Coronary artery (tissue), 2 donors: ENCODE measurements at regions not wholly inside any gene's neighbourhood (a gene's known extent, or its start where the extent isn't known, plus 50 kb on each side); places are given as distances from the start of the nearest gene placed in this dataset.

ENCODE experiments used
- DNase-seq: peaks from one replicate; pipeline ENCODE4 v3.0.0-alpha.2; 2017; ENCODE audit warnings: low spot score
- H3K27ac ChIP-seq, 2 donors: fragments of 200-600 bp; sonication (generic); one replicate each; pipeline ENCODE4 v1.5.1; 2016 to 2019
- H3K4me3 ChIP-seq: fragments of 200-600 bp; sonication (generic); 2 replicates; pipeline ENCODE4 v1.5.1; 2016; ENCODE audit warnings: mild to moderate bottlenecking, moderate library complexity
- TF ChIP-seq, protein P1 (sequence below): fragments of 200-600 bp; sonication (generic); IDR thresholded peaks from one replicate; pipeline ENCODE4 v1.5.1; 2019; ENCODE audit warnings: antibody characterized with exemption

DNA sequence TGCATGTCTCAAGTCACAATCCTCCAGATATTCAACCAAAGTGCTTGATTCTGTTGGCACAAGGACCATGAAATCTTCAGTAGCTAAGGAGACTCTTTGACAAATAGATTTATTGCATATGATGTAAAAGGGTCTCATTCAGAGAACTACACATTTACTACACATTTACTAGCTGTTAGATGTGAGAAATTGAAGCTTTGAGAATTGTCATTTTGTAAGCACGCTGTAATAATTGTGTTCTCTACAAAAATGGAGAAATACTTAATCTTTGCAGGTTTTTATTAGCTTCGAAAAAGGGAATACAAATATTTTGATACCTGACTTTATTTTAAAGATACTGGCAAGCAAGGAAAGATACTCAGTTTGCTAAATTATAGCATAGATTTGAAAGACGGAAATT, 70.2 kb upstream of the CHD2 start:
- TF ChIP-seq, protein P1, sequence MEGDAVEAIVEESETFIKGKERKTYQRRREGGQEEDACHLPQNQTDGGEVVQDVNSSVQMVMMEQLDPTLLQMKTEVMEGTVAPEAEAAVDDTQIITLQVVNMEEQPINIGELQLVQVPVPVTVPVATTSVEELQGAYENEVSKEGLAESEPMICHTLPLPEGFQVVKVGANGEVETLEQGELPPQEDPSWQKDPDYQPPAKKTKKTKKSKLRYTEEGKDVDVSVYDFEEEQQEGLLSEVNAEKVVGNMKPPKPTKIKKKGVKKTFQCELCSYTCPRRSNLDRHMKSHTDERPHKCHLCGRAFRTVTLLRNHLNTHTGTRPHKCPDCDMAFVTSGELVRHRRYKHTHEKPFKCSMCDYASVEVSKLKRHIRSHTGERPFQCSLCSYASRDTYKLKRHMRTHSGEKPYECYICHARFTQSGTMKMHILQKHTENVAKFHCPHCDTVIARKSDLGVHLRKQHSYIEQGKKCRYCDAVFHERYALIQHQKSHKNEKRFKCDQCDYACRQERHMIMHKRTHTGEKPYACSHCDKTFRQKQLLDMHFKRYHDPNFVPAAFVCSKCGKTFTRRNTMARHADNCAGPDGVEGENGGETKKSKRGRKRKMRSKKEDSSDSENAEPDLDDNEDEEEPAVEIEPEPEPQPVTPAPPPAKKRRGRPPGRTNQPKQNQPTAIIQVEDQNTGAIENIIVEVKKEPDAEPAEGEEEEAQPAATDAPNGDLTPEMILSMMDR: no peak
- Histone ChIP-seq H3K27ac (peak overlapping the region in 1 of 2 donors; percentile 90), H3K4me3 (no peak overlapping the region)
- DNase-seq: no peak

DNA sequence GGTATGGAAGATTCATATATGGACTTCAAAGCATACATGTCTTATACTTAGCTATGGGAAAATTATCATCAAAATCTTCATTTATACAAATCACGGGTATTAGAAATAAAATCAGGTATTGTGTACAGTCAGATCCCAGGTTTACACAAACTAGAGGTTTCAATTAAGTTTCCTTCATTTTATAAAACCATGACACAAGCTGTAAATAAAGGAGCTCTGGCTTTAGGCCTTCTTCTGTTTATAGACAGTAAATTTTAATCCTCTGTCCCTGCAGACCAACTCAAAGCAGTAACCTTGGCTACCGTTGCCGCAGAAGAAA, 68.8 kb upstream of the CHD2 start:
- TF ChIP-seq, protein P1: no peak
- no peak for DNase-seq
- H3K4me3 ChIP-seq: peak overlapping the region; percentile 64
- peak overlapping the region; percentile 90 to 98 for H3K27ac ChIP-seq

DNA sequence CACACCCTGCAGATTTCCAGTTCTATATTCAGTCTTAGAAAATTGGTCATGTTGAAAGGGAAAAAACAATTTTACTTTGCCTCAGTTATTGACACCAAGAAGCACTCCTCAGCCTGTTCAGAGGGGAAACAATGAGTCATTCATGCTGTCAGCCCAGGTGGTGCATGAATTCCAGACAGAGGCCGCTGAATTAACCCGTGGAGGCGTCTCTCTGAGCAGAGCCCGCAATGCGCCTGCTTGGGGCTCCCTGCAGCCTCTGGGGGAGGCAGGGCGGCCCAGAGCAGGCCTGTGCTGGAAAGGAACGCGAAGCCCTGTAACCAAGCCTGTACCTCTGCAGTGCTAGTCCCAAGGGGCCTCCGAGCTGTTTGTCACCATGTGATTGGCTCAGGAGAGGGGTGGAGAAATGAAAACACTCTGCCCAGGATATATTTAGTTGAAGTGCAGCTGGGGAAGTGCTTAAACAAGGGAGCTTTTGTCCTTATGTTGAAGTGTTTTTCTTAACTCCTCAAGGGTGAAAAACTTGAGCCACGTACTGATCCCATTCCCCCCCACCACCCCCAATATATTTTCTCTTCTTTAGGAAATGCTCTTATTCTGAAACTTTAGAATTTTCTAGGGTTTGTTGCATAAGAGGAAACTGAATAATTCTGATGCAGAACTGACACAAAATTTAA, 68.3 kb upstream of the CHD2 start:
- Histone ChIP-seq H3K27ac (peak overlapping the region; percentile 90 to 98), H3K4me3 (peak overlapping the region; percentile 64)
- peak; percentile 96 for DNase-seq
- TF ChIP-seq, protein P1: no peak

DNA sequence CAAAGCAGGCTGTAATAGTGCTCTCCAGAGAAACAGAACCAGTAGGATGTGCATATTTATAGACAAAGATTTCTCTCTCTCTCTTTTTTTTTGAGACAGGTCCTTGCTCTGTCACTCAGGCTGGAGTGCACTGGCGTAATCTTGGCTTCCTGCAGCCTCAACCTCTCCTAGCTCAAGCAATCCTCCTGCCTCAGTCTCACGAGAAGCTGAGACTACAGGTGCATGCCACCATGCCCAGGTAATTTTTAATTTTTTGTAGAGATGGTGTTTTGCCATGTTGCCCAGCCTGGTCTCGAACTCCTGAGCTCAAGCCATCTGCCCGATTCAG, 67.1 kb upstream of the CHD2 start:
- H3K4me3 ChIP-seq: peak overlapping the region; percentile 50
- no peak for DNase-seq
- TF ChIP-seq, protein P1: no peak
- peak overlapping the region; percentile 90 to 98 for H3K27ac ChIP-seq

DNA sequence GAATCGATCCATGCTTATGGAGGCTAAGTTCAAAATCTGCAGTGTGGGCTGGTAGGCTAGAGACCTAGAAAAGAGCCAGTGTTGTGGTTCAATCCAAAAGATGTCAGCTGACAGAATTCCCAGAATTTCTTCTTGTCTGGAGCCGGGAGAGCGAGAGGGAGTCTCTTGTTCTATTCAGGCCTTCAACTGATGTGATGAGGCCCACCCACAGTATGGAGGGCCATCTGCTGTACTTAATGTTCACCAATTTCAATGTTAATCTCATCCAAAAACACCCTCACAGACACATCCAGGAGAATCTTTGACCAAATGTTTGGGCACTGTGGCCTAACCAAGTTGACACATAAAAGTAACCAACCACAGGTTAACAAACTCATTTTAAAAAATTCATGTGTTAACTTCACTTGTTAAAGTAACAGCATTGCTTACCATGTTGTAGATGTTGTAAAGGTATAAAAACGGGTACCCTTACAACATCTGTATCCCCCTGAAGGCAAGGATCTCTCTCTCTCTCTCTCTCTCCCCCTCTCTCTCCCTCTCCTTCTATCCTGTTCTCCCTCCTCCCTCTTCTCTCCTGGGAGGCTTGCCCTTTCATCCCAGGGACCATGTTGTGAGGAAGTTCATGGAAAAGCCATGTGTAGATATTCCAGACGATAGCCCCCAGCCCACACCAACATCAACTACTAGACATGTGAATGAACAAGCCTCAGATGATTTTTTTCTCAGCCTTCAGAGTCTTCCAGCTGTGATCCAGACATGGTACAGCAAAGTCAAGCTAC, 66.4 kb upstream of the CHD2 start:
- no peak for DNase-seq
- peak overlapping the region; percentile 50 for H3K4me3 ChIP-seq
- TF ChIP-seq, protein P1: no peak

DNA sequence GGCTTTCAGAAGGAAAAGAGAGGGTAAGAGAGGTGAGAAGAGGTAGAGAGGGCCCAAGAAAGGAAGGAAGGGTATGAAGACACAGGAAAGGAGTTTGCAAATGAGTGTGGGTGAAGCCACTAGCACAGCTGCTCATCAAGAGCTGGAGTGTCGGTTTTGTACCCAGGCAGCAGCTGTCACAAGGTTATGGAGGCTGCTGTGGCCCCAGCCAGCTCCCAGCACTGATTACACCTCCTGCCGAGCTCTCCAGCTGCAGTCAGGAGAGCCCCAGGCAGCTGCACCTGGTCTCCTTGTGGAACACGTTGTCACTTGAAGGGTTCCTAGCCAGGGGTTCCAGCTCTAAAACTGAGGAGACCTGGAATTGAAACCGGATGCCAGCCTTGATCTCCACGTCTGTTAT, 60.4 kb upstream of the CHD2 start:
- TF ChIP-seq, protein P1: no peak
- no peak overlapping the region for H3K4me3 ChIP-seq
- H3K27ac ChIP-seq: no peak overlapping the region
- no peak for DNase-seq

More for the DNA sequence above, 66.4 kb upstream of the CHD2 start:
- H3K27ac ChIP-seq: peak overlapping the region; percentile 90 to 98

DNA sequence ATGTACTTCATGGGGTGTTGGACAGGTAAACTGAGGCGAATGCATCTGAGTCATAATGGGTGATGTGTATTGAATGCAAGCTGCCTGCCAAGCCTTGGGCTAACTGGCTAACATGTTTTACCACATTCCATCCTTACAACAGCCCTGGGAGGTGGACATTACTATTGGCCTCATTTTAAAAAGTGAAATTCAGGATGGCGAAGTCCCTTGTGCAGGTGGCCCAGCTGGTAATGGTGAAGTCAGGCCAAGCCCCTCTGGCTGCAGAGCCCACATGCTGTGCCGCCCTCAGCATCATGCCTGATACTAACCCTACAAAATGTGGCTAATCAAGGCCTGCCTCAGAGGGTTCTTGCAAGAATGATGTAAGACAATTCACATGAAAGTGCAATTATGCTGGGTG, 60.0 kb upstream of the CHD2 start:
- Histone ChIP-seq H3K4me3 (no peak overlapping the region), H3K27ac (no peak overlapping the region)
- DNase-seq: no peak
- TF ChIP-seq, protein P1: no peak
